Testis (tissue), 2 donors: ENCODE measurements at regions not wholly inside any gene's neighbourhood (a gene's known extent, or its start where the extent isn't known, plus 50 kb on each side); places are given as distances from the start of the nearest gene placed in this dataset.
"Not testable (repeated sequence)": the region's sequence is repeated elsewhere in the genome, so short reads cannot be mapped to it uniquely, and the experiment has no call there.

Source experiments
- DNase-seq: peaks from one replicate; pipeline ENCODE4 v3.0.0-alpha.2; 2019
- H3K27ac ChIP-seq, 2 donors: fragments of 200-600 bp; sonication (generic); one replicate each; pipeline ENCODE4 v1.5.1; 2019
- H3K27me3 ChIP-seq: fragments of 200-600 bp; sonication (generic); one replicate; pipeline ENCODE4 v1.5.1; 2019
- H3K36me3 ChIP-seq: fragments of 200-600 bp; sonication (generic); one replicate; pipeline ENCODE4 v1.5.1; 2017; ENCODE audit warnings: low read depth; ENCODE audit errors: missing control alignments
- H3K4me1 ChIP-seq: fragments of 200-600 bp; sonication (generic); one replicate; pipeline ENCODE4 v1.5.1; 2019
- H3K4me3 ChIP-seq, 2 donors: fragments of 200-600 bp; sonication (generic); one replicate each; pipeline ENCODE4 v1.5.1; 2017 to 2019
- H3K9me3 ChIP-seq: fragments of 200-600 bp; sonication (generic); one replicate; pipeline ENCODE4 v1.5.1; 2017
- POLR2A ChIP-seq: fragments of 450-650 bp; IDR thresholded peaks from one replicate; pipeline ENCODE4 v1.6.1; 2017; ENCODE audit warnings: antibody characterized with exemption, mild to moderate bottlenecking, moderate library complexity
- WGBS, 2 donors: methylation state at CpG; one replicate each; pipeline ENCODE4 v1.1.5; 2018; 5-methylcytosine and 5-hydroxymethylcytosine counted together
- intact Hi-C: fragments of 100-400 bp; cut with DNase I; formaldehyde crosslinking; loops from one replicate; pipeline ENCODE4 v1.15.1; 2023; ENCODE audit warnings: low total_unique reads
- TF ChIP-seq, protein P1 (sequence below), 3 experiments: fragments of 450-650 bp in 2 of 3; fragments of 200-600 bp in 1 of 3; sonication (generic) in 1 of 3; IDR thresholded peaks; one replicate each; pipeline ENCODE4 v1.5.1; 2016 to 2019; ENCODE audit warnings: antibody characterized with exemption in 3 of 3, mild to moderate bottlenecking in 2 of 3, moderate library complexity in 1 of 3

DNA sequence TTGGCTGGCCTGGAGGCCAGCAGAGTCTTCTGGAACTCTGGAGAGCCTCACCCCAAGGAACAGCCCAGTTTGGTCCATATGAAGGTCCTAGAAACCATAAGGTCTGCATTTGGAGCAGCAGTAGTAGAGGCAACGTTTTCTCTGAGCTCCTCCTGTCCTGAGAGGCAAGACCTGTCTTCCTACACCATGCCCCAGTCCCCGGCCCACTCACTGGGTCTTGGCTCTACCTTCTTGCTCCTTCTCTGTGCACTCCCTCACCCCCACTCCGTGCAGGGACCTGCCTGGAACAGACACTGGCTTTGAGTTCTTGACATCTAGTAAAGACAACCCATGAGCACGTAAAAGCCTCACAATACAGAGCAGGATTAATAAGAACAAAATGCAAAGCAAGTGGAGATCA is 76.6 kb downstream of the CHRD start:
- H3K9me3 ChIP-seq, result no peaks in the 10 kb centered on the region
- no peaks in the 10 kb centered on the region for H3K4me1 ChIP-seq
- H3K27me3 ChIP-seq, result no peaks in the 10 kb centered on the region
- no peak for TF ChIP-seq POLR2A
- TF ChIP-seq, protein P1, sequence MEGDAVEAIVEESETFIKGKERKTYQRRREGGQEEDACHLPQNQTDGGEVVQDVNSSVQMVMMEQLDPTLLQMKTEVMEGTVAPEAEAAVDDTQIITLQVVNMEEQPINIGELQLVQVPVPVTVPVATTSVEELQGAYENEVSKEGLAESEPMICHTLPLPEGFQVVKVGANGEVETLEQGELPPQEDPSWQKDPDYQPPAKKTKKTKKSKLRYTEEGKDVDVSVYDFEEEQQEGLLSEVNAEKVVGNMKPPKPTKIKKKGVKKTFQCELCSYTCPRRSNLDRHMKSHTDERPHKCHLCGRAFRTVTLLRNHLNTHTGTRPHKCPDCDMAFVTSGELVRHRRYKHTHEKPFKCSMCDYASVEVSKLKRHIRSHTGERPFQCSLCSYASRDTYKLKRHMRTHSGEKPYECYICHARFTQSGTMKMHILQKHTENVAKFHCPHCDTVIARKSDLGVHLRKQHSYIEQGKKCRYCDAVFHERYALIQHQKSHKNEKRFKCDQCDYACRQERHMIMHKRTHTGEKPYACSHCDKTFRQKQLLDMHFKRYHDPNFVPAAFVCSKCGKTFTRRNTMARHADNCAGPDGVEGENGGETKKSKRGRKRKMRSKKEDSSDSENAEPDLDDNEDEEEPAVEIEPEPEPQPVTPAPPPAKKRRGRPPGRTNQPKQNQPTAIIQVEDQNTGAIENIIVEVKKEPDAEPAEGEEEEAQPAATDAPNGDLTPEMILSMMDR (IDR thresholded peaks at IDR 0.05), result no peak
- intact Hi-C loops, result no loop called here
- no peaks in the 10 kb centered on the region for H3K36me3 ChIP-seq
- H3K4me3 ChIP-seq, result no peak overlapping the region
- 68 to 71% methylated on average over 4 of the region's 4 CpGs for WGBS, 2 donors
- H3K27ac ChIP-seq, result no peak overlapping the region
- DNase-seq, result no peak

DNA sequence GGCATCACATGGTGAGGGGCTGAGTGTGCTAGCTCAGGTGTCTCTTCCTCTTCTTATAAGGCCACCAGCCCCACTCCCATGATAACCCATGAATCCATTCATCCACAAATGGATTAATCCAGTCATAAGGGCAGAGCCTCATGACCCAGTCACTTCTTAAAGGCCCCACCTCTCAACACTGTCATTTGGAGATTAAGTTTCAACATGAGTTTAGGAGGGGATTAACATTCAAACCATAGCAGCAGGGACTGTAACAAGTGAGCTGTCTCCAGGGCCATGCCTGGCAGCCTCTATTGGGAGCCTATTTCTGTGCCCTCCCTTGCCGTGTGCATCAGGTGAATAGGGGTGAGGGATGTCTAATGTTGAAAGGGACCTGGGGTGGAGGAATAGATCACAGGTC is 77.5 kb downstream of the CHRD start:
- Histone ChIP-seq H3K9me3 (no peaks in the 10 kb centered on the region), H3K4me3 (no peak overlapping the region), H3K36me3 (no peaks in the 10 kb centered on the region), H3K4me1 (no peaks in the 10 kb centered on the region), H3K27me3 (no peaks in the 10 kb centered on the region), H3K27ac (no peak overlapping the region)
- 100% methylated on average over 1 of the region's 1 CpG for WGBS, 2 donors
- TF ChIP-seq POLR2A, result no peak
- TF ChIP-seq, protein P1 (IDR thresholded peaks at IDR 0.05), result no peak
- no peak for DNase-seq
- intact Hi-C loops, result no loop called here

DNA sequence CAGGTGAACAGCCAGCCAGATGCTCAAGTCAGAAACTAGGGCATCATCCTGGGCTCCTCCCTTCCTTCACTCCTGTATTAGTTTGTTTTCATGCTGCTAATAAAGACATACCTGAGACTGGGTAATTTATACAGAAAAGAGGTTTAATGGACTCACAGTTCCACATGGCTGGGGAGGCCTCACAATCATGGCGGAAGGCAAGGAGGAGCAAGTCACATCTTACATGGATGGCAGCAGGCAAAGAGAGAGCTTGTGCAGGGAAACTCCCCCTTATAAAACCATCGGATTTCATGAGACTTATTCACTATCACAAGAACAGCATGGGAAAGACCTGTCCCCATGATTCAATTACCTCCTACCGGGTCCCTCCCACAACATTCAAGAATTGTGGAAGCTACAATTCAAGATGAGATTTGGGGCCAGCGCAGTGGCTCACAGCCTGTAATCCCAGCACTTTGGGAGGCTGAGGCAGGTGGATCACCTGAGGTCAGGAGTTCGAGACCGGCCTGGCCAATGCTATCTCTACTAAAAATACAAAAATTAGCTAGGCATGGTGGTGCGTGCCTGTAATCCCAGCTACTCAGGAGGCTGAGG is 78.0 kb downstream of the CHRD start:
- H3K27me3 ChIP-seq, H3K27ac ChIP-seq, H3K4me1 ChIP-seq, H3K36me3 ChIP-seq, intact Hi-C loops, H3K4me3 ChIP-seq, H3K9me3 ChIP-seq, DNase-seq: not testable (repeated sequence)
- WGBS, 2 donors, result 91 to 95% methylated on average over 7 of the region's 7 CpGs

DNA sequence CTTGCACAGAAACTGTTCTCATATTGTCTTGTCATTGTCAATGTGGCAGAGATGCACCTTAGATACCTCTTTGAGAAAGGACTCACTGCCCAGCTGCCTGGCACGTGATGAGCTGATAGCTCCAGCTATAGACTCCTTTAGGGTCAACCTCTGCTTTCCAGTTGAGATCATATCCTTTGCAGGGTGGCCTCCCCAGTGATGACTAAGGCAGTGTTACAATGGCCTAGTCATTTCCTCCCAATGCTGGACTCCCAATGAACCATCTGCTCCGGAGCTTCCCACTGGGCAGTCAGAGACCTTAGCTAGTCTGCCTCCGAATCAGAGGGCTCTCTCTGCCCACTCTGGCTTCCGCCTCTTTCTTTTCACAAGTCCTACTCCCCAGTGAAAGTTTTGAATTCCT is 79.5 kb downstream of the CHRD start:
- Histone ChIP-seq H3K27me3 (no peaks in the 10 kb centered on the region), H3K36me3 (no peaks in the 10 kb centered on the region), H3K4me1 (no peaks in the 10 kb centered on the region), H3K4me3 (no peak overlapping the region), H3K27ac (no peak overlapping the region), H3K9me3 (no peaks in the 10 kb centered on the region)
- WGBS, 2 donors, result 58 to 80% methylated on average over 4 of the region's 4 CpGs
- intact Hi-C loops, result no loop called here
- DNase-seq, result no peak
- TF ChIP-seq, protein P1 (IDR thresholded peaks at IDR 0.05), result no peak
- no peak for TF ChIP-seq POLR2A

- H3K36me3 ChIP-seq, result no peaks in the 10 kb centered on the region
- WGBS, 2 donors, result 81 to 97% methylated on average over 8 of the region's 8 CpGs
- DNase-seq, result no peak
- no peak for TF ChIP-seq POLR2A
- TF ChIP-seq, protein P1 (IDR thresholded peaks at IDR 0.05), result no peak
- intact Hi-C loops, result no loop called here
- no peaks in the 10 kb centered on the region for H3K9me3 ChIP-seq
- H3K4me1 ChIP-seq, result no peaks in the 10 kb centered on the region
- H3K27ac ChIP-seq, result no peak overlapping the region
- H3K27me3 ChIP-seq, result no peaks in the 10 kb centered on the region
- H3K4me3 ChIP-seq, result no peak overlapping the region
These were observed 80.4 kb downstream of the CHRD start for GRCh38 chr3:184460276-184460675.
